K562 (cell line): ENCODE measurements at regions not wholly inside any gene's neighbourhood (a gene's known extent, or its start where the extent isn't known, plus 50 kb on each side); places are given as distances from the start of the nearest gene placed in this dataset.

Experiments used
- ATAC-seq: fragments of 200-7000 bp; cut with Tn5 transposase; 3 replicates; pipeline ENCODE4 v1.9.1; 2020; ENCODE audit warnings: moderate library complexity
- BruUV-seq: library from RNA; stranded (reverse); fragments of 400-500 nt; replicated peaks from 2 replicates; lab custom pipeline; 2021; lab: Mats Ljungman, UMichigan
- CTCF ChIA-PET: fragments of 300-600 bp; formaldehyde crosslinking; extraction: SDS; loops from one replicate; lab custom pipeline; 2021; ENCODE audit warnings: low intra/inter-chr PET ratio; lab: Yijun Ruan, JAX
- POLR2A ChIA-PET: fragments of 300-600, 350-650 bp; sonication (Branson Sonifier 250); formaldehyde crosslinking; extraction: SDS; loops from one replicate; lab custom pipeline; 2021; ENCODE audit warnings: antibody characterized with exemption, inconsistent platforms; lab: Yijun Ruan, JAX
- DNase-seq, 4 experiments: peaks; one replicate each; pipeline versions ENCODE4 v3.0.0 to v3.0.0-alpha.2; 2011 to 2018; ENCODE audit warnings: low spot score in 3 of 4, mixed read lengths in 3 of 4; ENCODE audit errors: extremely low read depth in 1 of 4
- FAIRE-seq: peaks from 2 replicates; lab custom pipeline; 2011; peaks lifted over from hg19 to GRCh38; lab: Jason Lieb, UNC
- H2AFZ ChIP-seq: 2 replicates; pipeline ENCODE4 v1.6.0; 2011; ENCODE audit warnings: low read depth, low read length, control low read depth, inconsistent platforms
- H3K27ac ChIP-seq: fragments of 200-600 bp; 3 replicates; pipeline ENCODE4 v1.8.0; 2011; ENCODE audit warnings: low read depth, mild to moderate bottlenecking, control low read depth, inconsistent platforms, low read length, moderate library complexity, mixed read lengths; ENCODE audit errors: extremely low read depth
- H3K27me3 ChIP-seq, 2 experiments: fragments of 300-600 bp in 1 of 2; 2 replicates in 1 of 2; 3 replicates in 1 of 2; pipeline versions ENCODE4 v1.6.0 to v1.8.0; 2011; ENCODE audit warnings: inconsistent platforms in 2 of 2, low read length in 2 of 2, mild to moderate bottlenecking in 1 of 2, mixed read lengths in 1 of 2, moderate library complexity in 1 of 2; ENCODE audit not compliant: control insufficient read depth in 2 of 2, insufficient read depth in 2 of 2
- H3K36me3 ChIP-seq: fragments of 300-600 bp; 3 replicates; pipeline ENCODE4 v1.8.0; 2011; ENCODE audit warnings: mild to moderate bottlenecking, low read length, inconsistent platforms; ENCODE audit not compliant: control insufficient read depth, insufficient read depth
- H3K4me1 ChIP-seq, 2 experiments: fragments of 200-600 bp in 1 of 2; replicated peaks in 1 of 2; 2 replicates in 1 of 2; 3 replicates in 1 of 2; pipeline versions ENCODE4 v1.5.1 to v1.8.0; 2011; ENCODE audit warnings: inconsistent platforms in 2 of 2, low read length in 2 of 2, mild to moderate bottlenecking in 1 of 2, mixed read lengths in 1 of 2, moderate library complexity in 1 of 2; ENCODE audit not compliant: control insufficient read depth in 2 of 2, insufficient read depth in 2 of 2
- H3K4me2 ChIP-seq: 2 replicates; pipeline ENCODE4 v1.6.1; 2011; ENCODE audit warnings: low read length, control low read depth, inconsistent platforms, mixed read lengths; ENCODE audit not compliant: insufficient read depth
- H3K4me3 ChIP-seq: fragments of 200-600 bp; sonication (generic), shearing (Covaris generic); 2 replicates; pipeline ENCODE4 v1.5.1; 2016; ENCODE audit warnings: control low read depth, inconsistent platforms
- H3K79me2 ChIP-seq: fragments of 200-600 bp; 3 replicates; pipeline ENCODE4 v1.8.0; 2011; ENCODE audit warnings: low read length, inconsistent platforms; ENCODE audit not compliant: control insufficient read depth, insufficient read depth
- H3K9ac ChIP-seq, 2 experiments: 2 replicates each; pipeline versions ENCODE4 v1.6.0 to v1.6.1; 2011; ENCODE audit warnings: low read depth in 2 of 2, low read length in 2 of 2, control low read depth in 1 of 2, inconsistent platforms in 1 of 2, mild to moderate bottlenecking in 1 of 2, mixed read lengths in 1 of 2; ENCODE audit not compliant: insufficient read depth in 1 of 2
- H3K9me1 ChIP-seq: one replicate; pipeline ENCODE4 v1.6.0; 2011; ENCODE audit warnings: inconsistent platforms, mild to moderate bottlenecking, low read length, moderate library complexity; ENCODE audit not compliant: control insufficient read depth, insufficient read depth
- H3K9me3 ChIP-seq: replicated peaks from 2 replicates; pipeline ENCODE4 v1.5.1; 2011; ENCODE audit warnings: low read depth, low read length, inconsistent platforms; ENCODE audit not compliant: control insufficient read depth, insufficient read depth
- H4K20me1 ChIP-seq: replicated peaks from 2 replicates; pipeline ENCODE4 v1.6.1; 2011; ENCODE audit warnings: low read length, inconsistent platforms, mixed read lengths; ENCODE audit not compliant: control insufficient read depth, insufficient read depth
- MXD1 ChIP-seq: fragments of 250-450 bp; sonication (Bioruptor Pico); IDR thresholded peaks from 2 replicates; pipeline ENCODE4 v1.8.0; 2021; ENCODE audit warnings: borderline replicate concordance, mild to moderate bottlenecking, moderate library complexity; ENCODE audit not compliant: poor library complexity, severe bottlenecking
- SMAD3 ChIP-seq: fragments of 450-650 bp; formaldehyde crosslinking; conservative IDR thresholded peaks from 2 replicates; pipeline ENCODE4 v1.4.0; 2020; ENCODE audit warnings: mild to moderate bottlenecking
- SMAD4 ChIP-seq: fragments of 250-450 bp; sonication (Bioruptor Pico); conservative IDR thresholded peaks from 2 replicates; pipeline ENCODE4 v1.8.0; 2021; ENCODE audit warnings: inconsistent platforms, mild to moderate bottlenecking, moderate library complexity
- SMARCB1 ChIP-seq: IDR thresholded peaks from 2 replicates; pipeline ENCODE4 v1.6.1; 2011; ENCODE audit warnings: improper control_type of control experiment, low read depth; ENCODE audit not compliant: insufficient read length
- SRSF3 ChIP-seq: fragments of 200-400 bp; formaldehyde crosslinking; IDR thresholded peaks from 2 replicates; pipeline ENCODE4 v1.6.1; 2016; ENCODE audit warnings: mild to moderate bottlenecking, low read length, moderate library complexity; ENCODE audit not compliant: insufficient read depth
- ZEB2 ChIP-seq: fragments of 450-650 bp; IDR thresholded peaks from 2 replicates; pipeline ENCODE4 v1.6.1; 2016
- WGBS: fragments of 100-300 bp; shearing (Covaris generic); methylation state at CpG from one replicate; pipeline ENCODE4 v1.1.6; 2016; ENCODE audit warnings: low coverage, mixed read lengths; ENCODE audit not compliant: insufficient coverage; ENCODE audit errors: missing lambda C conversion rate; 5-methylcytosine and 5-hydroxymethylcytosine counted together
- in situ Hi-C: fragments of 300-500 bp; cut with MboI; formaldehyde crosslinking; loops from 4 replicates; pipeline ENCODE4 v1.15.0; 2018; ENCODE audit warnings: inconsistent platforms, mixed read lengths
- intact Hi-C: fragments of 100-400 bp; cut with micrococcal nuclease; formaldehyde crosslinking; loops from 2 replicates; pipeline ENCODE4 v1.14.2; 2022

- in situ Hi-C loops: no loop called here
- Histone ChIP-seq H3K4me3 (no peak overlapping the region), H3K4me2 (0 out of 2 replicates have a peak overlapping the region, but pooled peaks have one; percentile 11), H3K27me3 (peaks cover 43 to 87% of the 10 kb centered on the region in 2 experiments), H3K79me2 (no peaks in the 10 kb centered on the region), H2AFZ (peak overlapping the region; percentile 38; the same call in 1 of the 2 replicates), H3K9ac (peak overlapping the region in 1 of 2 experiments; percentile 58; a peak in 1 of 4 replicates), H3K27ac (no peak overlapping the region), H3K9me3 (no peaks in the 10 kb centered on the region), H3K36me3 (no peaks in the 10 kb centered on the region), H4K20me1 (peaks cover 22% of the 10 kb centered on the region; the same call in 1 of the 2 replicates), H3K9me1 (peaks cover 3% of the 10 kb centered on the region), H3K4me1 (peaks cover 8 to 87% of the 10 kb centered on the region in 2 experiments; a peak in 4 of 5 replicates)
- ATAC-seq: peak; percentile 26
- BruUV-seq: no TSS peak
- CTCF ChIA-PET: no interaction called here
- WGBS: 14% methylated on average over 13 of the region's 18 CpGs
- no peak for FAIRE-seq
- no peak for DNase-seq
- POLR2A ChIA-PET: interaction anchor here (0.5 to 1.4 kb wide), 3 partner anchors 13 to 251 kb away, joined by 3 to 5 read pairs (median 4); no protein-coding TSS in a partner anchor
- 0 out of 2 replicates have a peak, but pooled peaks have one; percentile 18 for TF ChIP-seq ZEB2
- TF ChIP-seq SMAD3: no peak
- TF ChIP-seq SMARCB1: no peak
- 0 out of 2 replicates have a peak, but pooled peaks have one; percentile 27 for TF ChIP-seq SMAD4 (CRISPR knock-in tag)
- TF ChIP-seq MXD1 (CRISPR knock-in tag): no peak
- TF ChIP-seq SRSF3: no peak
- intact Hi-C loops: no loop called here
Observed at GRCh38 chr16:89039756-89040155, 53.9 kb upstream of the ACSF3 start.
